ENCODE measurements at regions not wholly inside any gene's neighbourhood (a gene's known extent, or its start where the extent isn't known, plus 50 kb on each side); places are given as distances from the start of the nearest gene placed in this dataset.

- DNase-seq = no peak
These were observed 70.7 kb upstream of the ZNF644 start for GRCh38 chr1:91092503-91092902.

GRCh38 chr1:91091812-91092211 lies 70.0 kb upstream of the ZNF644 start:
- DNase-seq = no peak

- DNase-seq = no peak
These were observed 58.8 kb upstream of the ZNF644 start for GRCh38 chr1:91080650-91081049.

GRCh38 chr1:91078859-91079258 lies 57.0 kb upstream of the ZNF644 start:
- DNase-seq = no peak

GRCh38 chr1:91076834-91077233 lies 55.0 kb upstream of the ZNF644 start:
- no peak for DNase-seq

GRCh38 chr1:91075233-91076135 lies 53.6 kb upstream of the ZNF644 start:
- DNase-seq = no peak

- DNase-seq = no peak
These were observed 51.5 kb upstream of the ZNF644 start for GRCh38 chr1:91073299-91073698.

GRCh38 chr1:91071838-91072237 lies 50.0 kb upstream of the ZNF644 start:
- no peak for DNase-seq
